ENCODE measurements at regions not wholly inside any gene's neighbourhood (a gene's known extent, or its start where the extent isn't known, plus 50 kb on each side); places are given as distances from the start of the nearest gene placed in this dataset.

DNA sequence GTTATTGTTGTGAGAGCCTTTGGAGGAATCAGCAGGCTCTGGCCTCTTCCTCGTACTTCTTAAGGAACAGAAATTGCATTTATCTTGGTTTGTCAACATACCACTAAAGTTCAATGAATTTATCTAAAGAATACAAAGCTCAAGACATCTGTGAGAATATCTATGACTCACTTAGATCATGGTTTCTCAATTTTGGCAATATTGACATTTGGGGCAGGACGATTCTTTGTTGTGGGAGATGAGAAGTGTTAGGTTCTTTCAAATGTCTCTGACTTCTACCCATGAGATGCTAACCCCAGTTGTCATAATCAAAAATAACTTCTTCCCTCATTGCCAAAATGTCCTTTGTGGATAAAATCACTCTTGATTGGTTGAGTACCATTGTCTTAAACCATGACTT, 1190.3 kb downstream of the GALC start:
- TF ChIP-seq, protein P1, sequence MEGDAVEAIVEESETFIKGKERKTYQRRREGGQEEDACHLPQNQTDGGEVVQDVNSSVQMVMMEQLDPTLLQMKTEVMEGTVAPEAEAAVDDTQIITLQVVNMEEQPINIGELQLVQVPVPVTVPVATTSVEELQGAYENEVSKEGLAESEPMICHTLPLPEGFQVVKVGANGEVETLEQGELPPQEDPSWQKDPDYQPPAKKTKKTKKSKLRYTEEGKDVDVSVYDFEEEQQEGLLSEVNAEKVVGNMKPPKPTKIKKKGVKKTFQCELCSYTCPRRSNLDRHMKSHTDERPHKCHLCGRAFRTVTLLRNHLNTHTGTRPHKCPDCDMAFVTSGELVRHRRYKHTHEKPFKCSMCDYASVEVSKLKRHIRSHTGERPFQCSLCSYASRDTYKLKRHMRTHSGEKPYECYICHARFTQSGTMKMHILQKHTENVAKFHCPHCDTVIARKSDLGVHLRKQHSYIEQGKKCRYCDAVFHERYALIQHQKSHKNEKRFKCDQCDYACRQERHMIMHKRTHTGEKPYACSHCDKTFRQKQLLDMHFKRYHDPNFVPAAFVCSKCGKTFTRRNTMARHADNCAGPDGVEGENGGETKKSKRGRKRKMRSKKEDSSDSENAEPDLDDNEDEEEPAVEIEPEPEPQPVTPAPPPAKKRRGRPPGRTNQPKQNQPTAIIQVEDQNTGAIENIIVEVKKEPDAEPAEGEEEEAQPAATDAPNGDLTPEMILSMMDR (IDR thresholded peaks at IDR 0.05), result no peak
- TF ChIP-seq POLR2A (IDR thresholded peaks at IDR 0.05), result no peak
